AG08395 (cell line): ENCODE measurements at regions not wholly inside any gene's neighbourhood (a gene's known extent, or its start where the extent isn't known, plus 50 kb on each side); places are given as distances from the start of the nearest gene placed in this dataset.
A peak's percentile ranks its signal among the peaks of the same experiment; 100 is the strongest.

Experiments
- DNase-seq: peaks from one replicate; pipeline ENCODE4 v3.0.0; 2012; ENCODE audit warnings: mixed read lengths, low spot score

- no peak for DNase-seq
Measured at GRCh38 chr2:120898961-120899750, 163.5 kb downstream of the GLI2 start.

DNA sequence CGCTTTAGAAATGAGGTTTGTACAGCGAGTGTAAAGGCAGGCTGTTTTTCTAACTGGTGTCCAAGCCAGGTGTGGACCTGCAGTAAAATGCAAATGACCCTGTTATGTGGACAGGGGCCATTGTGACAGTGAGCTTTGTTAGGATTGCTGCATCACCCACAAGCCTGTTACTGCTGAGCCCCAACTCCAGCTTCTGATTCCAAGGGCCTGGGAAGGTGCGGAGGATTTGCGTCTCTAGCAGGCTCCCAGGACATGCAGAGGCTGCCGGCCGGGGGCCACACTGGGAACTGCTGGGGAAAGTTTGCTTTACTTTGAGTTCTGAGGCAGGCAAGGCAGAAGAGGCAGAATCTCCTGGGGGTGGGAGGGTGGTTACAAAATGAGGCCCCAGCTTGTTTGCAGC is 164.1 kb downstream of the GLI2 start:
- DNase-seq = no peak

DNA sequence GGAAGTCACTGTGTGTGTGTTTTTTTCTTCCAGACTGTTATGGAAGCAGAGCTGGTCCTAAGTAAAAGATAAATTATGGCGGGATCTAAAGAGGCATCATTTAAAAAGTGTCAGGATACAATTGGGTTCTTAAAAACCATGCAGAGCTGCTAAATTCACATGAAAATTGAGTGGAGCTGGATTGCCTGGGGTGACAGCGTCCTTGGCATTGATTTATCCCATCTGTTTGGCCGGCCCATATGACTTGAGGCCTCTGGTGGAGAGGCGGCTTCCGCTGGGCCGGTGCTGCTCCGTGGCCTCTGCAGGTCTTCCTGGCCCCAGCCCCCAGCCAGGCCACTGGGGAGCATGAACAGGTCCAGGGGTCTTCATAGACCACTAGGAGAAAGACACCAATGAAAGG is 165.5 kb downstream of the GLI2 start:
- DNase-seq = no peak

DNA sequence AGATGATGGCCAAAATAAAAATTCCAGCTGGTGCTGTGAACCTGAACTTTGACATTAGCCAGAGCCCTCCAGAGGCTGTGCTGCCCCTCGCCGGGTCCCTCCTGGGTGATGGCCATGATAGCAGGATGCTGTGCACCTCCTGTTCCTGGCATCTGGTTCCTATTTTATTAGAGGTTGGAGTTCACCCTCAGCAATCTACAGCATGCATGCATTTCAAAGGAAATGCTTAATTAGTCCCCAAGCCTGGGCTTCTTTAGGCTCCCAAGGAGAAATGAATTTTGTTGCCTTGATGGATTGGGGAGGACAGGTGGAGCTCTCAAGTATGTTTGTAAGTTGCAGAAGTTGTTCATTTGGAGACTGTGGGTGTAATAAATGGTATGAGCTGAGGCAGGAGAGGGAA is 166.9 kb downstream of the GLI2 start:
- DNase-seq = no peak

- DNase-seq = no peak
Measured at GRCh38 chr2:120904379-120904778, 168.7 kb downstream of the GLI2 start.

GRCh38 chr2:120904830-120905234 is 169.2 kb downstream of the GLI2 start:
- DNase-seq = no peak

DNA sequence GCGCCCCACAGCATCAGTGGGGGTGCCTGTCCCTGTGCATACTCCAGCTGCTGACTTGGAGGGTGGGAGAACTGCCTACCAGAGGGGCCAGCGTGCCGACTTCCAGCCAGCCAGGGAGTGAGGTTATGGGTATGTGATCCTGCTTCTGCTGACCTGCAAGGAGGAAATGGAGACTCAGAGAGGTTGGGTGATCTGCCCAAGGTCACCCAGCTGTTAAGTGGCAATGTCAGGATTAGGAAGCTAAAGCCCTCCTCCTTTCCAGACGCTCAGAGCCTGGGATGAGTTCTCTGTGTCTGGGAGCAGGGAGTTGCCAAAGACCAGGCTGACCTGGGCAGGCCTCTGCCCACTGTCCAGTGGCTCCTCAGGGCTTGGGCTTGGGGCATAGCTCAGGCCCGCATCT is 169.6 kb downstream of the GLI2 start:
- DNase-seq = no peak

DNA sequence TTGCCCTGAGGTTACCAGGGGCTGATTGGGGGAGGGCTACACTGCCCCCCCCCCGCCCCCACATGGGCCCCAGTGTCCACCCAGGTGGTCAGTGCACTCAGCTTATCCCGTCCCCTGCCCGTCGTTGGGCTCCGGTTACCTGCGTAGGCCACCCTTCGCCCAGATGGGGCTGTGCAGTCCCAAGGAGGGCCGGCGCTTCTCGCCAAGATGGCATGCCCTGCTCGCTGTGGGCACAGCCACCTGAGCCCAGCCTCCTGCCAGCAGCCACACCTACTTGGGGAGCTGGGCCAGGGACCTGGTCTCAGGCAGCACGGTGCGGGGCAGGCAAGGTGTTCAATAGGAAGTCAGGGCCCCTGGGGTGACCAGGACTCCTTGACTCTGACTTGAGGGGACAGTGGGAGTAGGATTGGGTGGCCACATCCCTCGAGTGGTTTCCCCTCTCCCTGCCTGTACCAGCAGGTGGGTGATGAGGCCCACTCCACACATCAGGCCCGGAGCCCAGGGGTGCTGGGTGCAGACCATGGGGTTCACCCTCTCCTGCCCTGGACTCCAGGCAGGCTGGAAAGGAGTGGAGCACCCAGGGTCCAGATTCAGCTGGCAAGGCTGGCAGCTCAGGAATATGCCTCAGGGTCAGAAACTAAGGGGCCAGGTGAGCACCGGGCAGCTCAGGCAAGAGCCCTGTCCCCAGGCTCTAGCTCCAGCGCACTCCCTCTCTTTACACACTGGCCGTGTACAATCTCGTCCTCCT is 170.3 kb downstream of the GLI2 start:
- DNase-seq = no peak

DNA sequence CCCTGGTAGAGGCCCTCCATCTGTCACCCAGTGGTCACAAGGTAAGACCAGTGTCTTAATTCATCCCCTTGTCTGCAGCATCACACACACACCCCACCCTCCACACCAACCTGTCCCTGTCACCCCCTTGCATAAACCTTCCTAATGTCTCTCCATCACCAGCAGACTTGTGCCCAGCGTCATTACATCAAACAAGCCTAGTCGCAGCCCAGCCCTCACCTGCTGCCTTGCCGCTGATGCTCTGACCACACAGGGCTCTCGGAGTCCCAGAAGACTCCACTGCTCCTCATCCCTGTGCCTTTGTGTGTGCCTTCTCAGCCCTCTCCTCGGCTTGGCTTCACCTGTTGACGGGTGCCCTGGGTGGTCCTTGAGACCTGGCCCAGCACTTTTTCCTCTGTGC is 171.2 kb downstream of the GLI2 start:
- DNase-seq = no peak

DNA sequence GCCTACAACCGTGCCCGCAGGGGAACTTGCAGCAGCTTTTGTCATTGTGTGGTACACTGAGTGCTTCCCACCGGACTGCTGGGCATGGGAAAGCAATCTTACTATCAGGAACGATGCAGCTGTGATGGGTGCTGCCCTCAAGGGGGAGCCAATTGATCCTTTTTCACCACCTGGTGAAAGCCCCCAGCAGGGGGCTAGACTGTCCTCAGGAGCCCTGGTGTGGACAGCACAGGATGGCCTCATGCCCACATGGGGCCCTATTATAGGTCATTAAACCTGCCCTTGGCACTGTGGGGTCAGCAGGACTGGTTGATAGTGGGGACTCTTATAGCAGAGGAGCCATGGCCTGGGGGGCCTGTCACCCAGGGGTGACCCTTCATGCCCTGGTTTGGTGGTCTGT is 172.2 kb downstream of the GLI2 start:
- DNase-seq = no peak

GRCh38 chr2:120908314-120908975 is 172.8 kb downstream of the GLI2 start:
- no peak for DNase-seq

- no peak for DNase-seq
Measured at GRCh38 chr2:120909102-120909501, 173.4 kb downstream of the GLI2 start.

DNA sequence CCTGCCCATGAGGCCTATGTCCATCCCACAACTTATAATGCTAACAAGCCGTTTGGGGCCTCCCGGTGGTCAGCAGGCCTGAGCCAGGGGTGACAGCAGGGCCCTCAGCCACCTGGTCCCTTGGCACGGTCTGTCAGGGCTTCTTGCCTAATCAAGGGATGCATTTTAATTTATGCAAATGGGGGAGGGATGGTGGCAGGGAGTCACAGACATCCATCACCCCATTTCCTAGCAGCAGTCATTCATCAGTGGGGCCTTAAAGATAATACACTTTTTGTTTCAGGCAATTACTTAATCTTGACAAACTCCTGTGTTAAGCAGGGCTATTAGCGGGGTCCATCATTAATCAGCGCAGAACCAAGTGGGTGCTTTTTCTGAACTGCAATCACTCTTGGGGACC is 174.5 kb downstream of the GLI2 start:
- DNase-seq = no peak

- peak; percentile 54 for DNase-seq
Measured at GRCh38 chr2:120910956-120911951, 175.6 kb downstream of the GLI2 start.

DNA sequence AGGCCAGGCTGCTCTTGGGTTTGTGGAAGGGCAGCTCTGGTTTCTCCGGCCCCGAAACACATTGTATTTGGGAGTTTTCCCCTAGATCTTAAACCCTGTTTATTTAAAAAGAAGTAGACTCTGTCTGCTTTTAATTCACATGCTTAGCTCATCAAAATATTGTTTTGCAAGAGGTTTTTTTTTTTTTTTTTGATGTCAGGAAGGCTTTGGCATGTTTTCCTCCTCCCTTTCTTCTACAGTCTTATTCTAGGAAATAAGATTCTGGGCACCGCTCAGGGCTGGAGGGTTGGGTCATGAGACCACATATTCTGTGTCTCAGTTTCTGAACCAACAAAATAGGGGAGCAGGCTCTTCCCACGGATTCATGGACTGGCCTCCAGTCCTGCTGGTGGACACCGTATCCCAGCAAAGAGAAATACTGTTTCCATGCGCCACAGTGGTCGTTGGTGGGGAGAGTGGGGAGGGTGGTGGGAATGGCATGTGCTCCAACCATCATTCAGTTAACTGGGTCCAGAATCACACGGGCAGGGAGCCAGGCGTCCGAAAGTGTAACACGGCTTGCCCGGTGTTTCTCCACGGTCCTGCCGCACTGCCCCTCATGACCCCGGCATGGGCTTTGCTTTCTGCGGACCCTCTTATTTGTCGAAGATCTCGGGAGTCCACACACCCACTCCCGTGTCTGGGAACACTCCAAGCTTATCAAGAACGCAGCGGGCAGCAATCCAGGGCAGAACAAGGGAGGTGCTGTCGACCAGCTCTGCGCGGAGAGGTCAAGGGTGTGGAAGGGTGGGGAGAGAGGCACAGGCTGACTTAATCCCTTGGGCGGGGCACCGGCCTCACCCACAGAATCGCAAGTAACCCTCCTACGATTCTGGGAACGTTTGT is 176.7 kb downstream of the GLI2 start:
- DNase-seq = peak; percentile 49

DNA sequence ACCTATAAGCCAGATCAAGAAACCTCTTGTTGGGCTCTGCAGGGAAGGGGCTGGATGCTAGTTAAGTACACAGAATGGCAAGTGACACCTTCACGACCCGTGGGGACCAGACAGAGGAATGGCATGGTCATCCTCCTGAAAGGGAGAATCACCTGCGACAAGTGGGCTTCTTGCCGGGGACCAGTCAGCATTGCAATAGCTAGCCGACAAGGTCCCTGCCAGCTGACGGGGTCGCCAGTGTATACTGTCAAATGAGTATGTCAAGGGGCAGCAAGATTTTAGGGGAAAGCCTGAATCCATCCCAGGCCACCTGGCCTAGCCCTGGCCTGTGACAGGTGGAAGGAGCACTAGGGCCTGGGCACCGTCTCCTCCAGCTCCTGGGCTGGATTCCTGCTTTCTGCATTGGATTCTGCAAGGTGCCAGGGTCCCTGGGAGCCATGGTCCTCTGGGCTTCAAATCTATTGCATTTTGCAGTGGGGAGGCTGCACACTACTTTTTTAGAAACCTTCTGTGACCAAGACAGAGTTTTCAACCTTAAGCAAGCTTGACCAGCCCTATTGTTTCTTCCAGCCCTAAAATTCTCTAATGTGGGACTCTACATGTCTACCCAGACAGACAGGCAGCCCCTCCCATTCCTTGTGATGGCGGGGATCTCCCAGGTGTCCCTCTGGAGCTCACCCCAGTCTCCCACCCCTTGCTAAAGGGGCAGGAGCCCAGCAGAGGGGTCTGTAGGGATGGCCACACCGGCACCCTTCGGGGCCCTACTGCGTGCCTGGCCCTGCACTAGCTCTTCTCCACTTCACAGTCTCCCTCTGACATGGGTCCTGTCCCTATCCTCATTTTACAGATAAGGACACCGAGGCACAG is 178.5 kb downstream of the GLI2 start:
- no peak for DNase-seq

DNA sequence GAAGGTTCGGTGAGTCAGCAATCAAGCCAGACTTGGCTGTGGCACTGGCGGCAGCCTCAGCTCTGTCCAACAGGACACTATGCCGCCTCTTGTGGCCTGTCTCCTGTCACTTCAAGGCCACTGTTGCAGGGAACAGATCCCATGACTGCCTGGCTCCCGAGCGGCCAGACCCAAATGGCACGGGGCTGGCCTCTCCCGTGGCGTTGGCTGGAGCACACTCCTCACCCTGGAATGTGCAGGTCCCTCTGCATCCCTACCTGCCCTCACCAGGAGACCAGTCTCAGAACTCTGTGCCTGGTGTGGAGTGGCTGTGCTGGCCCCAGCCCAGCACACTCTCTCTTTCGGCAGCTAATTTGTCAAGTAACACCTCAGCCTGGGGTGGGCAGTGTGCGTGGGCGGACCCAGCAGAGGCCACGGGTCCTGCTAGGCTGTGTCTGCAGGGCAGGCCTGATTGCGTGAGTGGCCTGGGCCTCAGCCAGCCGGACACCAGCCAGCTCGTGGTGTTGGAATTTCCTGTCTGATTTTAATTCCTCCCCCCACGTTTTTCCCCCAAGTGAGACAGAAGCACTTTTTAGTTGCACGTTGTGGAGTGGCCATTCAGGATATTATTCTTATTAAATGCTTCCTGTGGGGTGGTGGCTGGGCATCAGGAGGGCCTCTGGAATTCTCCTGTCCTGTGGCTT is 179.3 kb downstream of the GLI2 start:
- peak; percentile 94 for DNase-seq

- no peak for DNase-seq
Measured at GRCh38 chr2:120915670-120916069, 180.0 kb downstream of the GLI2 start.

- DNase-seq = no peak
Measured at GRCh38 chr2:120916446-120916845, 180.8 kb downstream of the GLI2 start.
